Ascending aorta (tissue), 2 donors: ENCODE measurements at regions not wholly inside any gene's neighbourhood (a gene's known extent, or its start where the extent isn't known, plus 50 kb on each side); places are given as distances from the start of the nearest gene placed in this dataset.

Source experiments
- DNase-seq, 2 donors: peaks; one replicate each; pipeline ENCODE4 v3.0.0-alpha.2; 2019; ENCODE audit warnings: low spot score in 2 of 2
- H3K27ac ChIP-seq, 2 donors: fragments of 200-600 bp; sonication (generic); one replicate each; pipeline ENCODE4 v1.5.1; 2016 to 2017; ENCODE audit warnings: mild to moderate bottlenecking in 1 of 2
- H3K27me3 ChIP-seq: fragments of 200-600 bp; sonication (generic); one replicate; pipeline ENCODE4 v1.5.1; 2017
- H3K36me3 ChIP-seq, 2 donors: fragments of 200-600 bp; sonication (generic); one replicate each; pipeline ENCODE4 v1.5.1; 2016
- H3K4me1 ChIP-seq, 2 donors: fragments of 200-600 bp; sonication (generic); one replicate each; pipeline ENCODE4 v1.5.1; 2016 to 2017; ENCODE audit warnings: mild to moderate bottlenecking in 1 of 2
- H3K4me3 ChIP-seq, 2 donors: fragments of 200-600 bp; sonication (generic); one replicate each; pipeline ENCODE4 v1.5.1; 2016 to 2017; ENCODE audit warnings: mild to moderate bottlenecking in 1 of 2
- H3K9me3 ChIP-seq, 2 donors: fragments of 200-600 bp; sonication (generic); one replicate each; pipeline ENCODE4 v1.5.1; 2016
- intact Hi-C: fragments of 100-400 bp; cut with DNase I; formaldehyde crosslinking; loops from one replicate; pipeline ENCODE4 v1.15.1; 2023
- TF ChIP-seq, protein P1 (sequence below), 3 experiments: fragments of 200-600 bp in 2 of 3; fragments of 450-650 bp in 1 of 3; sonication (generic) in 2 of 3; IDR thresholded peaks; one replicate each; pipeline ENCODE4 v1.5.1; 2016 to 2019; ENCODE audit warnings: antibody characterized with exemption in 3 of 3, mild to moderate bottlenecking in 1 of 3, moderate library complexity in 1 of 3

DNA sequence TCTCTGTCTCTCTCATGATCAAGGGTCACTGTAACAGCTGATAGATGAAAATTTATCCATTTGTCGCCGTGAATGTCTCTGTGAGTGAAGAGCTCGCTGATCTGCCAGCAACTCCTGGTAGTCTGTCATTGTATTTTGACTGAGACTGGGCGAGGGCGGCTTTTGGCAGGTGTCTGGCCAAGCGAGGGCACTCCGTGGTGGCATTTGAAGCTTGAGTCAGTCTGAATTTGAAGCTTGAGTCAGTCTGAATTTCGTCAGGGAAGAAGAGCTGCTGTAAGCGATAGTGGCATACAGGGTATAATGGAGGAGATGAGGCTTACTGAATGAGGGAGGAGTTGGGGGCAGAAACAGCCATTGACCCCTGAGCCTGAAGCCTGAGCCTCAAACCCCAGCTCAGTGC is 56.8 kb upstream of the FAM181A start:
- H3K4me1 ChIP-seq = no peaks in the 10 kb centered on the region
- intact Hi-C loops = no loop called here
- H3K9me3 ChIP-seq = no peaks in the 10 kb centered on the region
- H3K4me3 ChIP-seq = no peak overlapping the region
- no peaks in the 10 kb centered on the region for H3K27me3 ChIP-seq
- no peak for DNase-seq
- TF ChIP-seq, protein P1, sequence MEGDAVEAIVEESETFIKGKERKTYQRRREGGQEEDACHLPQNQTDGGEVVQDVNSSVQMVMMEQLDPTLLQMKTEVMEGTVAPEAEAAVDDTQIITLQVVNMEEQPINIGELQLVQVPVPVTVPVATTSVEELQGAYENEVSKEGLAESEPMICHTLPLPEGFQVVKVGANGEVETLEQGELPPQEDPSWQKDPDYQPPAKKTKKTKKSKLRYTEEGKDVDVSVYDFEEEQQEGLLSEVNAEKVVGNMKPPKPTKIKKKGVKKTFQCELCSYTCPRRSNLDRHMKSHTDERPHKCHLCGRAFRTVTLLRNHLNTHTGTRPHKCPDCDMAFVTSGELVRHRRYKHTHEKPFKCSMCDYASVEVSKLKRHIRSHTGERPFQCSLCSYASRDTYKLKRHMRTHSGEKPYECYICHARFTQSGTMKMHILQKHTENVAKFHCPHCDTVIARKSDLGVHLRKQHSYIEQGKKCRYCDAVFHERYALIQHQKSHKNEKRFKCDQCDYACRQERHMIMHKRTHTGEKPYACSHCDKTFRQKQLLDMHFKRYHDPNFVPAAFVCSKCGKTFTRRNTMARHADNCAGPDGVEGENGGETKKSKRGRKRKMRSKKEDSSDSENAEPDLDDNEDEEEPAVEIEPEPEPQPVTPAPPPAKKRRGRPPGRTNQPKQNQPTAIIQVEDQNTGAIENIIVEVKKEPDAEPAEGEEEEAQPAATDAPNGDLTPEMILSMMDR (IDR thresholded peaks at IDR 0.05) = no peak
- no peak overlapping the region for H3K27ac ChIP-seq
- H3K36me3 ChIP-seq = no peaks in the 10 kb centered on the region

DNA sequence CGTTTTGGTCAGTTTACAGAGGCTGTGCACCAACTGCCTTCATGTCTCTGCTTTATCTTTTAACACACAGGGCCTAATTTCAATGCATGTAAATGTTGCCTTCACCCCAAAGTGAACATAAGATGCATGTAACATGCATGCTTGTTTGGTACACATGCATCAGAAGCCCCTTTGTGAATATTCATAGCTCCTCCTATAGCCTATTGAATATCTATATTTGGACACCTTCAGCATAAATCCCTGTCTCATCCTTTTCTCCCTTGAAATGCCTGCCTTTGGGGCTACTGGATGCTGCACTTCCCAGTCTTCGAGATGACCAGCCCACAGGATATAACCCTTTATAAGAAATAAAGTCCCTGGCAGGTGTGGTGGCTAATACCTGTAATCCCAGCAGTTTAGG is 57.7 kb upstream of the FAM181A start:
- DNase-seq = no peak
- Histone ChIP-seq H3K4me3 (no peak overlapping the region), H3K4me1 (no peaks in the 10 kb centered on the region), H3K27me3 (no peaks in the 10 kb centered on the region), H3K36me3 (no peaks in the 10 kb centered on the region), H3K9me3 (no peaks in the 10 kb centered on the region), H3K27ac (no peak overlapping the region)
- TF ChIP-seq, protein P1 (IDR thresholded peaks at IDR 0.05) = no peak
- intact Hi-C loops = no loop called here

DNA sequence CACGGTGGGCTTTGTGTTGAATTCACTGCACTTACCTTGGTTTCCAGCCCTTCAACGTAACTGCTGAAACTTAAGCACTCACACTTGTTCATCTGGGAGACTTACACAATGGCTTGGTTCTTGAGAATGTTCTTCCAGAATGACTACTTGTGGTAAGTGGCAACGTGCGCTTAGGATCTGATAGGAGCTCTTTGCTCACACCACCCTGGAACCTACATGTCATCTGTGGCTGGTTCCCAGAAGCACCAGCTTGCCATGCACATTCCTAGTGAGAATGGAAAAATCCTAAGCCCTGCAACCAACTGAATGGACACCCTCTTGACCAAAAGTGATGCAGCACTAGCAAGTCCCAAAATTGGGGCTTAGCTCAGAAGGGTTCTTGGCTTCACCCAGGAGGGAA is 59.0 kb upstream of the FAM181A start:
- no peak for DNase-seq
- H3K27ac ChIP-seq = no peak overlapping the region

DNA sequence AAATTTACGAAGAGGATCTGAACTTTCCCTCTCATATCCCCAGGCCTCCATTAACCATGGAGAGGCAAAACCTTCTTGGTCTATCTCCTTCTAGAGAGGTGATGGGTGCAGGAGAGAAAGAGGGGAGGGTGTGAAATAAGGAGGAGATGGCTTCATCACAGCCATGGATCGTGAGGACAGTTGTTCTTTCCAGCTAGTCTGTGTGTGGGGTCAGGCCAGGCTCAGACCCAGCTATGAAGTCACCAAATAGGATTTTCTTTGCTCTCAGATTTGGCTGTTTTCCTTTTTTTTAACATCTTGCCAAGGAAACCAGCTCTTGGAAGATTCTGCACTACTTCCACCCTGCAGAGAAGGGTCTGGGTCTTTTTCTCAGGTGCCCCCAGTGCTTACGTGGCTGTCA is 64.9 kb upstream of the FAM181A start:
- TF ChIP-seq, protein P1 (IDR thresholded peaks at IDR 0.05) = no peak
- no peak for DNase-seq
- Histone ChIP-seq H3K27ac (peak overlapping the region in 1 of 2 donors; percentile 18), H3K36me3 (no peaks in the 10 kb centered on the region), H3K9me3 (no peaks in the 10 kb centered on the region), H3K4me1 (peaks cover 0 to 7% of the 10 kb centered on the region in 2 donors), H3K4me3 (no peak overlapping the region), H3K27me3 (no peaks in the 10 kb centered on the region)
- intact Hi-C loops = no loop called here

More for the DNA sequence above, 59.0 kb upstream of the FAM181A start:
- intact Hi-C loops = no loop called here
- no peaks in the 10 kb centered on the region for H3K9me3 ChIP-seq
- TF ChIP-seq, protein P1 (IDR thresholded peaks at IDR 0.05) = no peak
- H3K4me3 ChIP-seq = no peak overlapping the region
- no peaks in the 10 kb centered on the region for H3K27me3 ChIP-seq
- no peaks in the 10 kb centered on the region for H3K36me3 ChIP-seq
- H3K4me1 ChIP-seq = no peaks in the 10 kb centered on the region

DNA sequence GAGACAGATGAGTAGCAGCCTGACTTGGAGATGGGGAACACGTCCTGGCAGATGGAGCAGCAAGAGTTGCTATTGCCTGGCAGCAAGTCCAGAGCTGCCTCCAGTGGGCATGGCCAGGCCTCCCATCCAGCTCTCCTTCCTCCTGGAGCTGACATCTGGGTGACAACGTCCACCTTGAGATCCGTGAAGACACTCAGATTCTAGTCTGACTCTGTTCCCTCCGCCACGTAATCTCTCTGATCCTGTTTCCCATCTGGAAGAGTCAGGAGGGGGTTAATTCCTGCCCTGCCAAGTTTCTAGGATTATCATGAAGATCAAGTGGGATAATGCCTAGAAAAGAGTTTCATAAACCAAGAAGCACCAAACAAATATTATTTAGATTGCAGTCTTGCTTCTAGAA is 65.3 kb upstream of the FAM181A start:
- H3K4me1 ChIP-seq = peaks cover 0 to 7% of the 10 kb centered on the region in 2 donors
- intact Hi-C loops = no loop called here
- H3K9me3 ChIP-seq = no peaks in the 10 kb centered on the region
- peak overlapping the region in 1 of 2 donors; percentile 18 for H3K27ac ChIP-seq
- no peaks in the 10 kb centered on the region for H3K27me3 ChIP-seq
- no peaks in the 10 kb centered on the region for H3K36me3 ChIP-seq
- DNase-seq = no peak
- TF ChIP-seq, protein P1 (IDR thresholded peaks at IDR 0.05) = no peak
- H3K4me3 ChIP-seq = no peak overlapping the region

DNA sequence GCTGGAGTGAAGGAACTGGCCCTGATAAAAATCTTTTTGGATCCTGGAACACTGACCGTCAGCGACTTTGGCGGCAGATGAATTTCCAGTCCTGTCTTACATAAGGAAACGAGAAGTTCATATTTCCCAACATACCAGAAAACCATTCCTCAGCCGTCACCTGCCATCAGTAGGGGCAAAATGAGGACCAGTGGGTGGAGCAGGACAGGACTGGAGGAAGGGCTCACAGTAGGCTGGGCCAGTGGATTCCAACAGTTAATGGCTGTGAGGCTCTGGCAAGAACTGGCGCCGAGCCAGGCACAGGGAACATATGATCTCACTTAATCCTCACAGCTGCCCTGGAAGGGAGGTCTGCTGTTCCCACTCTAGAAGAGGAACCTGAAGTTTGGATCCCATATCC is 67.2 kb upstream of the FAM181A start:
- no peak overlapping the region for H3K27ac ChIP-seq
- no peaks in the 10 kb centered on the region for H3K27me3 ChIP-seq
- no peaks in the 10 kb centered on the region for H3K9me3 ChIP-seq
- no peaks in the 10 kb centered on the region for H3K36me3 ChIP-seq
- peaks cover 0 to 7% of the 10 kb centered on the region in 2 donors for H3K4me1 ChIP-seq
- no peak overlapping the region for H3K4me3 ChIP-seq
- intact Hi-C loops = no loop called here
- DNase-seq = no peak
- TF ChIP-seq, protein P1 (IDR thresholded peaks at IDR 0.05) = no peak
